ELR (cell line): ENCODE measurements at regions not wholly inside any gene's neighbourhood (a gene's known extent, or its start where the extent isn't known, plus 50 kb on each side); places are given as distances from the start of the nearest gene placed in this dataset.
"Not testable (repeated sequence)": the region's sequence is repeated elsewhere in the genome, so short reads cannot be mapped to it uniquely, and the experiment has no call there.

Experiments
- DNase-seq: peaks from one replicate; pipeline ENCODE4 v3.0.0-alpha.2; 2015; ENCODE audit warnings: low read depth

DNA sequence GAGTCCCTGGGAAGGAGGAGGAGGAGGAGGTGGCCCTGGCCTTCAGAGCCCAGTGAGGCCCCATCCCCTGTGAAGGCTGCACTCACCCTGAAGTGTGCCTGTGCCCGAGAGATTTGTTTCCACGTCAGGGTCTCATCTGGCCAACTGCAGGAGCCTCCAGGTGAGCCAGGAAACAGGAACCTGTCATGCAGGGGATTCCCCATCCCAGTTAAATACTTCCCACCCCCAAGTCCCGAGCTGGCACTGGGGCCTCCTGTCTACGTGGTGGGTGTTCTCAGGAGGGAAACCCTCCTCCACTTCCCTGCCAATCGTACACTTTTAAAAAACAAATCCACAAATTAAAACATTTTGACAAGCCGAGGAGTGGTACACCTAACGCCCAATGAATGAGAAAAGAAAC, 50.9 kb upstream of the SFSWAP start:
- not testable (repeated sequence) for DNase-seq

DNA sequence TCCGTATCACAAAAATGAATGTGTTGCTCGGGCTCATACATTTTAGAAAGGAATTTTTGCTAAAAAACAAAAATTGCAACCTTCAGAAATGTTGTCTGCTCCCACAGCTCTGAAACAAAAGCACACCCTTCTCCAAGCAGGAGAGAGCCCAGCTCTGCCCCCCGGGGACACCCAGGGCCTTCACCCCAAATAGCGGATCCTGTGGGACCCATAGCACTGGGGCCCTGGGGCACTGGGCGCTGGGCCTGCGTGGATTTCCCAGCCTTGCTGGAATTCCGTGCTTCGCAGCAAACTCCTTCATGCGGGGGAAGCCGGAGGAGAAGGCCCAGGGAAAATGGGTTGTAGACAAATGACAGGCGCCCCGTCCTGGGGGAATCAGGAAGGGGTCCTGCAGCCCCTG, 50.5 kb upstream of the SFSWAP start:
- DNase-seq: not testable (repeated sequence)
